ENCODE measurements at regions not wholly inside any gene's neighbourhood (a gene's known extent, or its start where the extent isn't known, plus 50 kb on each side); places are given as distances from the start of the nearest gene placed in this dataset.

- TF ChIP-seq CTCF (IDR thresholded peaks at IDR 0.05): no peak
- Histone ChIP-seq H3K36me3 (ENCODE audit: control insufficient read depth, insufficient read depth, low read length) (no peaks in the 10 kb centered on the region), H3K27ac (no peak overlapping the region), H3K9me3 (ENCODE audit: control insufficient read depth, low read length) (no peaks in the 10 kb centered on the region), H2AFZ (no peak overlapping the region), H3K79me2 (no peaks in the 10 kb centered on the region), H3K27me3 (ENCODE audit: control insufficient read depth, insufficient read depth, low read length) (no peaks in the 10 kb centered on the region), H3K4me2 (ENCODE audit: low read length) (no peak overlapping the region), H3K4me1 (no peaks in the 10 kb centered on the region), H3K4me3 (ENCODE audit: low read depth, low read length) (no peak overlapping the region), H3K9ac (no peak overlapping the region)
These were observed 139.8 kb downstream of the FOXL1 start for GRCh38 chr16:86718118-86718517.

- no peak overlapping the region for H2AFZ ChIP-seq
- no peaks in the 10 kb centered on the region for H3K9me3 ChIP-seq (ENCODE audit: control insufficient read depth, low read length)
- H3K36me3 ChIP-seq (ENCODE audit: control insufficient read depth, insufficient read depth, low read length): no peaks in the 10 kb centered on the region
- H3K79me2 ChIP-seq: no peaks in the 10 kb centered on the region
- no peak overlapping the region for H3K27ac ChIP-seq
- H3K27me3 ChIP-seq (ENCODE audit: control insufficient read depth, insufficient read depth, low read length): no peaks in the 10 kb centered on the region
- no peak for TF ChIP-seq CTCF (IDR thresholded peaks at IDR 0.05)
- H3K4me3 ChIP-seq (ENCODE audit: low read depth, low read length): no peak overlapping the region
- H3K4me2 ChIP-seq (ENCODE audit: low read length): no peak overlapping the region
- H3K9ac ChIP-seq: no peak overlapping the region
- H3K4me1 ChIP-seq: peaks cover 3% of the 10 kb centered on the region
These were observed 144.6 kb downstream of the FOXL1 start for GRCh38 chr16:86722970-86723369.

- no peak for TF ChIP-seq CTCF (IDR thresholded peaks at IDR 0.05)
- H3K9me3 ChIP-seq (ENCODE audit: control insufficient read depth, low read length): no peaks in the 10 kb centered on the region
- no peak overlapping the region for H3K4me3 ChIP-seq (ENCODE audit: low read depth, low read length)
- H3K79me2 ChIP-seq: no peaks in the 10 kb centered on the region
- no peak overlapping the region for H3K9ac ChIP-seq
- H3K4me1 ChIP-seq: peaks cover 3% of the 10 kb centered on the region
- H3K27me3 ChIP-seq (ENCODE audit: control insufficient read depth, insufficient read depth, low read length): no peaks in the 10 kb centered on the region
- H3K36me3 ChIP-seq (ENCODE audit: control insufficient read depth, insufficient read depth, low read length): no peaks in the 10 kb centered on the region
- no peak overlapping the region for H3K4me2 ChIP-seq (ENCODE audit: low read length)
- no peak overlapping the region for H2AFZ ChIP-seq
- H3K27ac ChIP-seq: no peak overlapping the region
These were observed 145.3 kb downstream of the FOXL1 start for GRCh38 chr16:86723689-86724088.

GRCh38 chr16:86725401-86725800, 147.1 kb downstream of the FOXL1 start:
- H3K9me3 ChIP-seq (ENCODE audit: control insufficient read depth, low read length): no peaks in the 10 kb centered on the region
- H3K27me3 ChIP-seq (ENCODE audit: control insufficient read depth, insufficient read depth, low read length): no peaks in the 10 kb centered on the region
- peaks cover 3% of the 10 kb centered on the region for H3K4me1 ChIP-seq
- H3K4me2 ChIP-seq (ENCODE audit: low read length): no peak overlapping the region
- no peak overlapping the region for H3K4me3 ChIP-seq (ENCODE audit: low read depth, low read length)
- no peak overlapping the region for H3K9ac ChIP-seq
- no peaks in the 10 kb centered on the region for H3K36me3 ChIP-seq (ENCODE audit: control insufficient read depth, insufficient read depth, low read length)
- H2AFZ ChIP-seq: no peak overlapping the region
- no peak for TF ChIP-seq CTCF (IDR thresholded peaks at IDR 0.05)
- no peak overlapping the region for H3K27ac ChIP-seq
- no peaks in the 10 kb centered on the region for H3K79me2 ChIP-seq

- Histone ChIP-seq H3K27ac (no peak overlapping the region), H3K4me3 (ENCODE audit: low read depth, low read length) (no peak overlapping the region), H3K9me3 (ENCODE audit: control insufficient read depth, low read length) (no peaks in the 10 kb centered on the region), H3K9ac (no peak overlapping the region), H3K4me1 (peaks cover 3% of the 10 kb centered on the region), H3K4me2 (ENCODE audit: low read length) (no peak overlapping the region), H2AFZ (no peak overlapping the region), H3K36me3 (ENCODE audit: control insufficient read depth, insufficient read depth, low read length) (no peaks in the 10 kb centered on the region), H3K27me3 (ENCODE audit: control insufficient read depth, insufficient read depth, low read length) (no peaks in the 10 kb centered on the region), H3K79me2 (no peaks in the 10 kb centered on the region)
- TF ChIP-seq CTCF (IDR thresholded peaks at IDR 0.05): no peak
These were observed 148.0 kb downstream of the FOXL1 start for GRCh38 chr16:86726340-86726739.
